HG02938 (cell line): ENCODE measurements at regions not wholly inside any gene's neighbourhood (a gene's known extent, or its start where the extent isn't known, plus 50 kb on each side); places are given as distances from the start of the nearest gene placed in this dataset.

Source experiments
- ATAC-seq: cut with Tn5 transposase; IDR thresholded peaks from one replicate; pipeline ENCODE4 v1.9.1; 2021; ENCODE audit warnings: mild to moderate bottlenecking, moderate library complexity; ENCODE audit not compliant: unreplicated experiment

DNA sequence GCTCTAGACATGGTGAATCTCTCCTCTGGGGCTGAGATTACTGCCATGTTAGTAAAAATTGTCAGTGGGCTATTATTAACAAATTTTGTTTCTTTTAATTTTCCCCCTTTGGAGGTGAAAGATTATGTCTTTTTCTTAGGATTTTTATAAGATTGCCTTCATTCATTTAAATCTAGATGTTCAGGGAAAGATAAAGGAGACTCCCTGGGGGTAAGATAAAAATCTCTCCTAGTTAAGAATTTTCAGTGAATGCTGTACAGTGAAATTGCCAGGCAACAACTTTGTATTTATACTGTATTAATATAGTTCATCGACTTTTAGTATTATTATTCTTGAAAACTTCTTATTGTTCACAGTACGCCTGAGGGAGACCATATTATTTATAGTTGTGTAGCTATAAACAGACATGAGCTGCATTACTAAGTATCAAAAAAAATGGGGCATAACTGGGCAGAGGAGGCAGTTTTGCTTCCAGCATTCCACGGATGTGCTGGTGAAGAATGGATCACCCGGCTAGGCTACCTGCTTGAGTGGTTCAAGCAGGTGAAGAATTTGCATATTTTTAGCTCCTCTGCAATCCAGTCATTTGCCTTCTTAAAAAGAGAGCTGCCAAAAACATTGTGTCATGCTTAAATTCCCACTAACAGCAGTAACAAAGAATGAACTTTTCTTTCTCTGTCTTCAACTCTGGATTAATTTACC is 552.1 kb downstream of the DNAJB9 start:
- no peak for ATAC-seq

DNA sequence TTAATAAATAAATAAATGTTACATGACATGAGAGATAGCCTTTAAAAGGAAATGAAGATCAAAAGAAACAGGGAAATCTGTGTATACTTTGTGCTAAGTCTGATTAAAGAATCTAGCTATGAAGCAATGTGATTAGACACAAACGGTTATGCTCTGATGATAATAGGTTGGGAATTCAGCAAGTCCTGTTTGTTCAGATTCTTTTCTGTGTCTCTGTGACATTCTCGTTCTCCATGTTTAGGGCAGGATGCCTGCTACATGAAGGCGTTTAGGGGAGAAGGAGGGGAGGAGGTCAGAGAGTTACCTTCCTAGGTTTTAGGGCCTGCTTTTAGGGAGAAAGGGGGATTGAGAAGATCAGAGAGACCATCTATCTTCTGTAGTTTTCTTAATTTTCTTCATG is 555.3 kb downstream of the DNAJB9 start:
- no peak for ATAC-seq

DNA sequence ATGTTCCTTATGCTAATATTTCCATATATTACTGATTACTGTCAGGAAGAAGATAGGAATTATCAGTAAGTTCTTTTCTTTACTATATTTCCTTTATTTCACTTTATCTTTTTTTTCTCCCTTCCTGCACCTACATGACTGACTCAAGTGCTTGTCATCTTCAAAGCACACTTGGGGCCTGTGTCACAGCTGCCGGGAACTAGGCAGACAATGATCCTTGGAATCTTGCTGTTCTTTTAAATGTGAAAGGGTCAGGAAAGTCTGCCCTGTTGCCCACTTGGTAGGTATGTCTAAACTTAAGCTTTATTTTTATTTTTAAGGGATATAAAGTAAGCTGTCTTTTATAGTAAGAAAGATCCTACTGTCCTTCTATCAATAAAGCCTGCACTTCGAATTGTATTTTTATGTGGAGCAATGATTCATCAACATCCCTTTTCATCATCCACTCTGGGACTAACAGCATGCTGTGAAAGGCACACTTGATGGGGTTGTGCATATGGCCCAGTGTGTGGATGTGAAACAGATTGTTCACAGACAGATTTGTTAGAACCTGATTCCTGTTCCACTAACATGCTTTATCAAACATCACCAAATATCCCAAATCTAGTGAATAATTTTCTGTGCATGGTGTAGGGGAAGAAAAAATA is 556.9 kb downstream of the DNAJB9 start:
- ATAC-seq: no peak

DNA sequence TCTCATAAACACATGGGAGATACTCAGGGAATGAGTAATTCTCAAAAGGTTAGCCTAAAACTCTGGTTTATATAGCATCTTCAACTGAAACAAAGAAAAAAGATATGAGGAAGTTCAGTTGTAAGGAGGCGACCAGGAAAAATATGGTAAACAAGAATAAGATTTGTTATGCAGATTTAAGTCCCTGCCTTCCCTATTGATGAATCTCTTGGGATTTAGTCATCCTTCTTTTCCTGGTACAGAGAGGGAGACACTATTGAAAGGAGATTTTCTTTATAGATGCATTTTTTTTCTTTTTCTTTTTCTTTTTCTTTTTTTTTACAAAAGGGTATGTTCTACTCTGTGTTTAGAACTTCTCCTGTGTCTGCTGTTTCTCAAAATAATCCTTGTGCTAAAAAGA is 557.5 kb downstream of the DNAJB9 start:
- ATAC-seq: no peak

DNA sequence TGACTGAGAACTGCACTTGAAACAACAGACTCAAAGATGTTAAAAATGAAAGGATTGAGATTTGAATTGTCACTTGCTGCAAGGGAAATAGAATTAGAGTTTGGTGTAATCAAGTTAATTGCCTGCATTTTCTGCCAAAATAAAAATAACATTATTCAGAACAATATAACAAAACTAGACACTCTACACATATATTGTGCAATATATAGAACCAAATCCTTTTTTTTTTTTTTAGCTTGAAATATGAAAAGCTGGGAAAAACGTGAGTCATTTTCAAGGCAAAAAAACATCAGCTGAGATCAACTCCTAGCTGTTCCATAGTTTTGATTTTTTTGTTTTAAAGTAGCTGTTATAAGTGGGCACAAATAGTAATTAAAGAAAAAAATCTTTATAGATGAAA is 561.5 kb downstream of the DNAJB9 start:
- ATAC-seq: no peak

DNA sequence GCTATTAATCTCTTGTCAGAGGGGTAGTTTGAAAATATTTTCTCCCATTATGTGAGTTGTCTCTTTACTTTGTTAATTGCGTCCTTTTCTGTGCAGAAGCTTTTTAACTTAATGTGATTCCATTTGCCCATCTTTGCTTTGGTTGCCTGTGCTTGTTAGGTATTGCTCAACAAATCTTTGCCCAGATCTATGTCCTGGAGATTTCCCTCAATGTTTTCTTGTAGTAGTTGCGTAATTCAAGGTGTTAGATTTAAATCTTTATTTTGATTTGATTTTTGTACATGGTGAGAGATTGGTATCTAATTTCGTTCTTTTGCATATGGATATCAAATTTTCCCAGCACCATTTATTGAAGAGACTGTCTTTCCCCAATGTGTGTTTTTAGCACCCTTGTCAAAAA is 567.2 kb downstream of the DNAJB9 start:
- no peak for ATAC-seq

DNA sequence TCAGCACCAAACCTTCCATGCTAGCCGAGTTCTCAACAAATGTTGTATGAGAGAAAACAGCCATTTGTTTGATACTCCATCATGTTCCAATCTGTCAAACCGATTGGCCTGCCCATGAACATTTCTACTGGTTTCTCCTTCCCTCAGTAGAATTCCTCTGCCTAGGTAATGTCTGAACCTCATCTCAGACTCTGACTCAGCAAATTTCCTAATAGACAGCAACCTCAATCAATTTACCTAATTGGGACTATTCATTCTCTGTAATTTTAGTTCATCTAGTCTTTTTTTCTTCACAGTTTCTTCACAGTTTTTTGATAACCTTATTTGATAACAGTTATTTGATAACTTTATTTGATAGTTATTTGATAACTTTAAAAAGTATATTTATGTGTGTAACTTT is 585.1 kb downstream of the DNAJB9 start:
- no peak for ATAC-seq

DNA sequence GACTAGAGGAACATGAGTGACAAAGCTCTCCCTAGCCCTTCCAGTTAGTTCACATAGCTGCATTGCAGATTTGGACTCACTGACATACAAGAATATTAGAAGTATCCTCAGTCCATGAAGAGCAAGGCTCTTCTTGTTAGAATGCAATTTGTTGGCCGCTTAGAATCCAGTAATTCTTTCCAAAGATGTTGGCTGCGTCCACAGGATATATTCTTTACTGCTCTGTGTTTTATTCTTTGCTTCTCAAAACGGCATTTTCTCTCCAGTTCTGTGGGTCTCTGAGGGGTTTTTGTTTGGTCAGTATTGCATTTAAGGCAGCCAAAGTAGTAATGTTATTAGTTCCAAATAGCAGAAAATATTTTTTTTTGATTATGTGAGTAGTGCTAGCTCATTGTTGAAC is 588.6 kb downstream of the DNAJB9 start:
- no peak for ATAC-seq

DNA sequence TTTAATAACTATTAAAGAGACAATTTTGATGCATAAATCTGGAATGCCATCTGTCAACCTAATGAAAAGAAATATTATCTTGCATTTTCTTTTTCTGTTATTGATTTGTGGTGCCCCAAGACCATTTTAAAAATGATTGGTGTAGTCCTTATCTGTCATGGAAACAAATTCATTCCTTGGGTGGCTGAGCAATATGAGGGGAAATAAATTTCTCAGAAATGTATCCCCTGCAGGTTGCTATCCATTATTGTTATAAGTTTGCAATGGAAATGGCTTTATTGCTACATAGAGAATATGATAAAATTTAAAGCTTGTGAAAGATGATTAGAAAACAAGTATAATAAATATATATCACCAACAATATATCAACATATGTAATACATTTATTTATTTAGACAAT is 607.0 kb downstream of the DNAJB9 start:
- no peak for ATAC-seq

DNA sequence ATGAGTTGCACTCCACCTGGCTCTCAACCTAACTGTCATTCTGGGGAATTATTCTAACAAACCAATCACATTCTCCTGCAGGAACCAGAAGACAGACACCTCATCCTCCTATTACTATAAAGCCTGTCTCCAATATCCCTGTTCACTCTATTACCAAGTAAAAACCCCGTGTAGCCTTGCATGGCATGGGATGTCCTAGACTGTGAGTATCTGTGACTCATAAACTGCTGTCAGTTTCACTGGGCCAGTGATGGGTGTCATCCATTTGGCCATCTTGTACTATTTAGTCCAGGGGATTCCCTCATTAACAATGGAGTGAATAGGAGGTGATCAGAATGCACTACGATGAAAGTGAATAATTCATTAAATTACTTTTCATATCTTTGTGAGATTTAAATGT is 608.7 kb downstream of the DNAJB9 start:
- ATAC-seq: no peak

DNA sequence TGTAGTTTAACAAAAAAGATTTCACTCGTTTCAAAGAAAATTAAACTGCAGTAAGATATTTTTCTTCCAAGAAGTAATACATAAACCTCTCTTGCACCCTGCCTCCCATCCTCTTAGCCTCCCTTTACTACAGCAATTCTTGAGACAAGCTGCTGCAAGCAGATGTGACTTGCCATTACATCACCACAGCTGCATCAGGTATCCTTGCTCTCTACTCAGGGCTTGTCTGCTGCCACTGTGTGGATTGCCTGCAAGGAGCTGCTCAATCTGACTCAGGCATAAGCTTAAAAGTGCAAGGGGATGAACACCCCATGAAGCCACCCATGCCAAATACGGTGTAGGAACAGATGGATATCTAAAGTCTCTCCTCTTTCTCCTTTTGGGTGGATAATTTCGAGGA is 609.9 kb downstream of the DNAJB9 start:
- no peak for ATAC-seq

DNA sequence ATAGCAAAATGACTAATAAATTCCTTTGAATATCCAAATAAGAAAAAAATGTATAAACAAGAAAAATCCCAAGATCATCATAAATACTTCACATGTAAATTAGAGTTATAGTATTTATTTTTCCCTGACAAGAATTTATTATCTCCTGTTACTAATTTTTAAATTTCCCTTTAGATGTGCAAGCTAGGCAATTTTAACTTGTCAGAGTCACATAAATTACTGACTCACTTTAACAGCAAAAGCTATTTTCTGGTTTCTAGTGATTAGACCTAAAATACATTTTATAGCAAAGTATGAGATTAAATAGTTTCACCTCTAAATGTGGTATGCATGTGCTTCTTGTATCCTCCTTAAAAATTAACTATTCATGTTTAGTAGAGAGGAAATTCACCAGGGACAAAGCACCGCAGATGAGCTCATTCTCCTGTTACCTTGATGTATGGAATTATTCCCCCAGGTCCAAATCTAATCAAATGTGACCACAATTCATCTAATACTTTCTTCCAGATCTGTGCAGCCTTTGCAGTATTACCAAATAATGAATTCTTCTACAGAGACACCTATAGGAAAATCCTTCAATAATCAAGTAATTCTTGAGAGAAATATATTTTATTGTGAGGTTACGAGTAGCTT is 621.2 kb downstream of the DNAJB9 start:
- ATAC-seq: no peak

DNA sequence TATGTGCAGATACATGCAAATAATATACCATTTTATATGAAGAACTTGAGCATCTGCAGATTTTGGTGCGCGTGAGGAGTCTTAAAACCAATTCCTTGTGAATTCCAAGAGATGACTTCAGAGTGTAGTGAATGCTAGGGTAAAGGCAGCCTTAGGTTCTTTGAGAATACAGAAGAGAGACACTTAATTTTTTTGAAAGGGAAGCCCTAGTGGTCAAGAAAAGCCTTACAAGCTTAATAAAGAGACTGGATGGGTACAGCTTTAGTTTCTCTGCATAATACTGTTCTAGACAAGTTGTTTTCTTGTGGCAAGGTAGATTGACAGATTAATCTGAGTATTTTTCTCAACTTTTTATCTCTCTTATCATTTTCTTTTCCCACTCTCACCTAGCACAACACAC is 636.5 kb downstream of the DNAJB9 start:
- ATAC-seq: no peak

DNA sequence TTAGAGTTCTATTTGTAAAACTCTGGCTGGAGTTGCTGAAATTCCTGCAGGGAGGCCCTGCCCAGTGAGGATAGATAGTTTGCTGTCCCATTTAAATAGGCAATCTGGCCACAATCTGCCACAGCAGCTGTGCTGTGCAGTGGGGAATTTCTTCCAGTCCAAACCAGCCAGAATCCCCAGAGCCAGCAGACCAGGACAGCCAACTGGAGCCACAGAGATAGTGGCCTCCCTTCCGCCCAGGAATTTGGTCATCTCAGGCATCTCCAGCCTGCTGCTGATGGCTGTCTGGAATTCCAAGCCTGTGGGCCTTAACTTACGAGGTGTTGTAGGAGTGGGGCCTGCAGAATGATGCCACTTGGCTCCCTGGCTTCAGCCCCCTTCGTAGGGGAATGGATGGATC is 643.4 kb downstream of the DNAJB9 start:
- ATAC-seq: no peak

DNA sequence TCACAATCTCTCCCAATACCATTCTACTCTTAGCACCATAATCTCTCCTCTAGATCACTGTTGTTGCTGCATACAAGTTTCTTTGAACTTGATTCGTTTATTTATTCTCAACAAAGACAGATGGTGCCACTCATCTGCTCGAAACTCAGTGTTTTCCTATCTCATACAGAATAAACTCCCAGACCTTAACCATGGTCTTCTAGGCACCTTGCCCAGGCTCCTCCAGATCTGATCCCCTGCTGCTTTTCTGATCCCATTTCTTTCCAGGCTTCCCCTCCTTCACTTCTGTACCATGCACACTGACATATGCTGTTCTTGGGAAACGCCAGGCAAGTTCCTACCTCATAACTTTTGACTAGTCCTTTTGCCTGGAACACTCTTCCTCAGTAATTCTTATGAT is 645.7 kb downstream of the DNAJB9 start:
- no peak for ATAC-seq

DNA sequence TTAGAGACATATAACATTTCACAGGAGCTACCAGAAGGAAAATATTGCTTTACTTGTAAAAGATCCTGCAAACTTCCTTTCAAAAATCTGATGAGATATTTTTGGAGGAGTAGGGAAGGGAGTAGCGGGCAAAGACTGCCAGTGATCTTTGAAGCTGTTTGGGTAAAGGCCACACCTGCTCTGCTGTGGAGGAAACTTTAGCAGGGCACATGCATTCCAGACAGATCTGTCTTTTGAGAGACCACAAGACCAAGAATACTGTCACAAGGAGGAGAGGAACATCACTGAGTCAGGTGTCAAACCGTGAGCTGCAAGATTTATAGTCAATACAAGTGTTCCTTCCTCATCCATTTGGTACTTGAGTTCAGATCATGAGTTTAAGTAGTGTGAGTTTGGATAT is 654.4 kb downstream of the DNAJB9 start:
- no peak for ATAC-seq

DNA sequence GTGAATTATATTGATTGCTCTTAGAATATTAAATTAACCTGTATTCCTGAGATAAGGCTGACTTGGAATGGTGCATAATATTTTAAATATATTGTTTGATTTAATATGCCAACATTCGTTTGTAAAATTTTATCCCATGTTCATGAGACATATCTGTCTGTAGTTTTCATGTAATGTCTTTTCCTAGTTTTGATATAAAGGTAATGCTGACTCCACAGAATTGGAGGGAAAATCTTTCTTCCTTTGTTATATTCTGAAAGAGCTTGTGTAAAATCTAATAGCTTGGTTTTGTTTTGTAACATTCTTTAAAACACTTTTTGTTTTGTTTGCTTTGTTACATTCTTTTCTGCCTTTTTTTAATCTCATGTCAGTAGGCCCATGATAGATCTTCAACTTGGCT is 657.0 kb downstream of the DNAJB9 start:
- no peak for ATAC-seq

DNA sequence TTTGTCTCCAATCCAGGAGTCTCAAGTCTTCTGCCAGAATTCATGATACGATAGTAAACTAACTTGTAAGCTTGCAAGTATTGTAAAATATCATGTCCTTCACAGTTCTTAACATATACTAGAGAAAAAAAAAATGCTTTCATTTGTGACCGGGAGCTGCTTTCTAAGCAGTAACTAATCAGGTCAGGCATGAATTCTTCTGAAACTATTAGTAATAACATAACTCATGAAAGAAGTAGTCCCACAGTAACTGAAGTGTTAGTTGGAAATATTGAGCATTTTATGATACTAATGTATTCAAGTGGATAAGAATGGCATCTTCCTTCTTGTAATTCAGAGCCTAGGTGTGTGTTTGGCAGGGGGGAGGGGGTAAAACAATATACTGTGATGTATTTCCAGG is 665.6 kb downstream of the DNAJB9 start:
- no peak for ATAC-seq

DNA sequence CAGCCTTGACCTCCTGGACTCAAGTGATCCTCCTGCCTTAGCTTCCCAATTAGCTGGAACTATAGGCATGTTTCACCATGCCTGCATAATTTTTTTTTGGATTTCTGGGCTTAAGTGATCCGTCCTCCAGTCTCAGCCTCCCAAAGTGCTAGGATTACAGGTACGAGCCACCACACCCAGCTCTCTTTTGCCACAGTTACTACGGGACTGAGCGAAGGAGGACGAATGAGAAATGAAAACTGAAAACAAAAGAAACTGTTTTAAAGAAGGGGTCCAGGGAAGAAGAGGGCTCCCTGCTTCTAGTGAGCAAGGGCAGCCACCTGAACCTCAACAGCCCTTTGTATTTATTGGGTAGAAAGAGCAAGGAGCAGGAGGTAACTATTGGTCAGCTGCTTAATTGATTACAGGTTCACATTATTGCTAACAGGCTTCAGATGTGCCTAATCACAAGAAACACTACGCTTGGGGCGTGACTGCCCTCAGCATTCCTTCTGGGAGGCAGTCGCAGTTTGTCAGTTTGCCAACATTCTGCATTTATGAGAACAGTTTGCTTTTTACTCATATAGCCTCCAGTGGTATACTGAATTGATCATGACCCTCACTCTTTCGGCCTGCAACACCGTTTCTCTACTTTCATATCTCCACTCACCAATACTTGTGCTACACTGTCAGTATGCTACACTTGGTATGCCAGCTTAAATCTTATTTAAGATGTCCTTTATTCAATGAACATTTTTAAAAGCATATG is 676.8 kb downstream of the DNAJB9 start:
- no peak for ATAC-seq

DNA sequence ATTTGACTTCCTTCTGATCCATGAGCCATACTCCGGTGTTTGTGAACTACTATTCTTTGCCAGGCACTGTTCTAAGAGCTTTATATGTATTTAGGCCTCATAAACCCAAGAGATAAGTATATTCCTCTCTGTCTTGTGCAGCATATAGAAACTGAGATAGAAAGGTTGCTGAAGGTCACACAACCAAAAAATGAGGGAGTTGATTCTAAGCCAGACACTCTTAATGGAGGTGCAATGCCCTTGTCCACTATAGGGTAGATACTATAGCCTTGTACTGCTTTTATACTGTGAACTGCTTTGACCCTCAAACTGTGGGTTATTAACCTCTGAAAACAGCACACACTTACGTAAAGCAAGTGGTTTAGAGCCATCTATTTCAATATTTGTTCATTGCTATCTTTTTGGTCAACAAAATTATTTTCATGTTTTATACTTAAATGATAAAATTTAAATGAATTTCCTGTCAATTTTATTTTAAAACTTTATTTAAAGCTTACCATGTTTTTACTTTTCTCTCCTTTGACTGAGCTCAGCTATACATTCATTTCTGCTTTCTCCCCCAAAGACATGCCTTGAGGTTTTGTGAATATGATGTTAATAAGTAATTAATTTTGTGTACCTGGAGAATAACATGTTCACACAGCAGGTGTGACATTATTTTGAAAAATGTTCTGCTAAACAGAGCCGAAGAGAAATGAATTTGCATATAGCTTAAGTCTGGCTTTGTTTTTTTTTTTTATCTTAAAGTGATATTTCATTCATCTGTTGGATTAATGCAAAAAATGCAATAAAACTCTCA is 687.3 kb downstream of the DNAJB9 start:
- no peak for ATAC-seq

DNA sequence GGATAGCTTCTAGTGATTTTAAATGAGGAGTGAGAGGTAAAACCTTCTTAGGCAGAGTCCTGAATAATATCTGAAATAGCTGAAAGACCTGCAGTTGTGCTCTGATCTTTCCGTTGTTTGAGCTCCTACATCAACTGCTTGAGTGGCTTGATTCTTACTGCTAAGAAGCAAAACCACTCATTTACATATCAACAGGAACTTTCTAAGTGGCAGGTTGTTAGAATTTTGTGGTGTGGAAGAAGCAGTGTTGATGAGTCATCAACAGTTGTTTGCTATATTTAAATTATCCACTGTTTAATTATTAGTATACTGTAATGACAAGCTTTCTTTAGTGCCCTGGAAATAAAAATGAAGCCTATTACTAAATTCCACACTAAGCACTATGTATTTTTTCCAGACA is 689.5 kb downstream of the DNAJB9 start:
- ATAC-seq: peak; percentile 71
